Neuronal stem cell (in vitro differentiated cells): ENCODE measurements at regions not wholly inside any gene's neighbourhood (a gene's known extent, or its start where the extent isn't known, plus 50 kb on each side); places are given as distances from the start of the nearest gene placed in this dataset.

Experiments
- DNase-seq: peaks from one replicate; pipeline ENCODE4 v3.0.0-alpha.2; 2013; ENCODE audit warnings: low spot score
- H2AFZ ChIP-seq: one replicate; pipeline ENCODE4 v1.6.1; 2013; ENCODE audit warnings: mild to moderate bottlenecking, low read length, inconsistent platforms
- H2AK5ac ChIP-seq: 2 replicates; pipeline ENCODE4 v1.6.1; 2013; ENCODE audit warnings: low read depth, mild to moderate bottlenecking, inconsistent platforms, low read length, moderate library complexity, mixed read lengths
- H2BK120ac ChIP-seq: 2 replicates; pipeline ENCODE4 v1.6.1; 2013; ENCODE audit warnings: low read depth, mild to moderate bottlenecking, inconsistent platforms, low read length, moderate library complexity, mixed read lengths
- H2BK12ac ChIP-seq: one replicate; pipeline ENCODE4 v1.6.1; 2013; ENCODE audit warnings: low read length, inconsistent platforms
- H2BK15ac ChIP-seq: 2 replicates; pipeline ENCODE4 v1.6.1; 2013; ENCODE audit warnings: mild to moderate bottlenecking, low read length, inconsistent platforms, mixed read lengths
- H2BK5ac ChIP-seq: one replicate; pipeline ENCODE4 v1.6.1; 2013; ENCODE audit warnings: inconsistent platforms, mild to moderate bottlenecking, low read length, moderate library complexity
- H3K14ac ChIP-seq: one replicate; pipeline ENCODE4 v1.6.1; 2013; ENCODE audit warnings: low read length, inconsistent platforms
- H3K18ac ChIP-seq: 2 replicates; pipeline ENCODE4 v1.6.1; 2013; ENCODE audit warnings: low read length, inconsistent platforms
- H3K23ac ChIP-seq: 2 replicates; pipeline ENCODE4 v1.6.1; 2013; ENCODE audit warnings: low read depth, mild to moderate bottlenecking, mixed read lengths, low read length, inconsistent platforms; ENCODE audit not compliant: poor library complexity
- H3K27ac ChIP-seq: replicated peaks from 3 replicates; pipeline ENCODE4 v1.5.1; 2013; ENCODE audit warnings: low read length, inconsistent platforms
- H3K27me3 ChIP-seq, 3 experiments: 2 replicates each; pipeline ENCODE4 v1.6.1; 2013; ENCODE audit warnings: low read length in 3 of 3, mild to moderate bottlenecking in 2 of 3, inconsistent platforms in 1 of 3, low read depth in 1 of 3, mixed read lengths in 1 of 3, moderate library complexity in 1 of 3; ENCODE audit not compliant: control insufficient read depth in 3 of 3, insufficient read depth in 3 of 3
- H3K36me3 ChIP-seq, 2 donors: replicated peaks in 1 of 2; 2 replicates each; pipeline ENCODE4 v1.6.1; 2013; ENCODE audit warnings: low read length in 2 of 2; ENCODE audit not compliant: control insufficient read depth in 2 of 2, insufficient read depth in 2 of 2
- H3K4ac ChIP-seq: 2 replicates; pipeline ENCODE4 v1.6.1; 2013; ENCODE audit warnings: inconsistent platforms, mild to moderate bottlenecking, low read length, moderate library complexity
- H3K4me1 ChIP-seq, 2 donors: 1 replicate in 1 of 2; 2 replicates in 1 of 2; pipeline ENCODE4 v1.6.1; 2013; ENCODE audit warnings: low read length in 2 of 2, low read depth in 1 of 2; ENCODE audit not compliant: control insufficient read depth in 2 of 2, insufficient read depth in 1 of 2
- H3K4me2 ChIP-seq: one replicate; pipeline ENCODE4 v1.6.1; 2013; ENCODE audit warnings: mild to moderate bottlenecking, low read length, inconsistent platforms; ENCODE audit not compliant: insufficient read depth, poor library complexity, severe bottlenecking
- H3K4me3 ChIP-seq, 2 donors: 2 replicates each; pipeline ENCODE4 v1.5.1; 2013; ENCODE audit warnings: low read length in 2 of 2, mild to moderate bottlenecking in 2 of 2, inconsistent platforms in 1 of 2, moderate library complexity in 1 of 2
- H3K79me1 ChIP-seq: one replicate; pipeline ENCODE4 v1.6.1; 2013; ENCODE audit warnings: low read depth, mild to moderate bottlenecking, inconsistent platforms, low read length, moderate library complexity
- H3K9ac ChIP-seq: one replicate; pipeline ENCODE4 v1.6.1; 2013; ENCODE audit warnings: mild to moderate bottlenecking, low read depth, low read length, inconsistent platforms; ENCODE audit not compliant: poor library complexity
- H3K9me3 ChIP-seq, 2 donors: replicated peaks in 1 of 2; 2 replicates each; pipeline versions ENCODE3 to v1.6.1; 2013; ENCODE audit warnings: low read length in 2 of 2, mild to moderate bottlenecking in 2 of 2, inconsistent platforms in 1 of 2, low read depth in 1 of 2, mixed read lengths in 1 of 2, moderate library complexity in 1 of 2; ENCODE audit not compliant: control insufficient read depth in 2 of 2, insufficient read depth in 1 of 2
- H4K8ac ChIP-seq: one replicate; pipeline ENCODE4 v1.6.1; 2013; ENCODE audit warnings: low read depth, mild to moderate bottlenecking, inconsistent platforms, low read length, moderate library complexity
- H4K91ac ChIP-seq: one replicate; pipeline ENCODE4 v1.6.1; 2013; ENCODE audit warnings: low read length, low read depth, mild to moderate bottlenecking, inconsistent platforms; ENCODE audit not compliant: poor library complexity
- WGBS, 2 donors: extraction: QIAGEN DNeasy Blood & Tissue Kit; methylation state at CpG; one replicate each; pipeline ENCODE4 v1.1.7; 2013; ENCODE audit warnings: missing lambda C conversion rate in 2 of 2, mixed read lengths in 1 of 2; ENCODE audit not compliant: insufficient read length in 2 of 2, insufficient replicate concordance in 1 of 2; ENCODE audit errors: extremely low coverage in 2 of 2; 5-methylcytosine and 5-hydroxymethylcytosine counted together

- Histone ChIP-seq H2BK120ac (no peak overlapping the region), H3K79me1 (no peaks in the 10 kb centered on the region), H3K36me3 (no peaks in the 10 kb centered on the region), H3K27ac (no peak overlapping the region), H2BK5ac (no peak overlapping the region), H3K4ac (no peak overlapping the region), H3K9me3 (no peaks in the 10 kb centered on the region), H3K4me3 (no peak overlapping the region), H3K27me3 (no peaks in the 10 kb centered on the region), H2BK12ac (no peak overlapping the region), H4K91ac (no peak overlapping the region), H3K18ac (no peak overlapping the region), H2AFZ (no peak overlapping the region), H3K14ac (no peak overlapping the region), H2AK5ac (no peak overlapping the region), H3K4me2 (no peak overlapping the region), H4K8ac (no peak overlapping the region), H3K4me1 (no peaks in the 10 kb centered on the region), H2BK15ac (no peak overlapping the region), H3K9ac (no peak overlapping the region), H3K23ac (no peak overlapping the region)
- no peak for DNase-seq
Measured at GRCh38 chr4:114280645-114281044, 301.2 kb upstream of the ARSJ start.

- H2AFZ ChIP-seq: no peak overlapping the region
- H3K27ac ChIP-seq: no peak overlapping the region
- H3K9ac ChIP-seq: no peak overlapping the region
- no CpG with 5 or more reads among the region's 6 CpGs for WGBS, 2 donors
- no peaks in the 10 kb centered on the region for H3K4me1 ChIP-seq
- DNase-seq: no peak
- H3K14ac ChIP-seq: no peak overlapping the region
- no peaks in the 10 kb centered on the region for H3K79me1 ChIP-seq
- no peak overlapping the region for H2AK5ac ChIP-seq
- no peak overlapping the region for H4K91ac ChIP-seq
- H3K9me3 ChIP-seq: no peaks in the 10 kb centered on the region
- no peaks in the 10 kb centered on the region for H3K27me3 ChIP-seq
- no peak overlapping the region for H4K8ac ChIP-seq
- no peak overlapping the region for H2BK12ac ChIP-seq
- H2BK15ac ChIP-seq: no peak overlapping the region
- H3K4me3 ChIP-seq: no peak overlapping the region
- H3K4me2 ChIP-seq: no peak overlapping the region
- no peak overlapping the region for H3K23ac ChIP-seq
- H3K18ac ChIP-seq: no peak overlapping the region
- no peaks in the 10 kb centered on the region for H3K36me3 ChIP-seq
- H2BK5ac ChIP-seq: no peak overlapping the region
- no peak overlapping the region for H3K4ac ChIP-seq
- H2BK120ac ChIP-seq: no peak overlapping the region
Measured at GRCh38 chr4:114281164-114281960, 301.9 kb upstream of the ARSJ start.

- peak overlapping the region; percentile 29 for H2AFZ ChIP-seq
- H3K4me1 ChIP-seq: no peaks in the 10 kb centered on the region
- no peak overlapping the region for H3K4me3 ChIP-seq
- no peak overlapping the region for H3K4ac ChIP-seq
- H2BK120ac ChIP-seq: no peak overlapping the region
- no peak overlapping the region for H3K18ac ChIP-seq
- no peaks in the 10 kb centered on the region for H3K27me3 ChIP-seq
- H2BK5ac ChIP-seq: no peak overlapping the region
- no peak overlapping the region for H3K27ac ChIP-seq
- no peaks in the 10 kb centered on the region for H3K79me1 ChIP-seq
- no peak overlapping the region for H2AK5ac ChIP-seq
- DNase-seq: no peak
- H3K9me3 ChIP-seq: no peaks in the 10 kb centered on the region
- no peak overlapping the region for H3K9ac ChIP-seq
- H3K23ac ChIP-seq: no peak overlapping the region
- H4K8ac ChIP-seq: no peak overlapping the region
- no peak overlapping the region for H3K4me2 ChIP-seq
- no CpG with 5 or more reads among the region's 1 CpG for WGBS, 2 donors
- no peaks in the 10 kb centered on the region for H3K36me3 ChIP-seq
- H4K91ac ChIP-seq: no peak overlapping the region
- H2BK12ac ChIP-seq: no peak overlapping the region
- H2BK15ac ChIP-seq: no peak overlapping the region
- H3K14ac ChIP-seq: no peak overlapping the region
Measured at GRCh38 chr4:114282937-114283336, 303.5 kb upstream of the ARSJ start.

GRCh38 chr4:114284629-114285028 lies 305.2 kb upstream of the ARSJ start:
- no peak overlapping the region for H2BK120ac ChIP-seq
- no peak overlapping the region for H4K91ac ChIP-seq
- H3K79me1 ChIP-seq: no peaks in the 10 kb centered on the region
- no peaks in the 10 kb centered on the region for H3K4me1 ChIP-seq
- H3K9ac ChIP-seq: no peak overlapping the region
- no CpG with 5 or more reads among the region's 1 CpG for WGBS, 2 donors
- no peak overlapping the region for H3K4ac ChIP-seq
- no peak overlapping the region for H3K4me3 ChIP-seq
- no peak overlapping the region for H3K18ac ChIP-seq
- H3K4me2 ChIP-seq: no peak overlapping the region
- H2BK5ac ChIP-seq: no peak overlapping the region
- H3K14ac ChIP-seq: no peak overlapping the region
- DNase-seq: no peak
- H2BK12ac ChIP-seq: no peak overlapping the region
- H2BK15ac ChIP-seq: no peak overlapping the region
- no peak overlapping the region for H2AFZ ChIP-seq
- no peak overlapping the region for H2AK5ac ChIP-seq
- no peak overlapping the region for H3K23ac ChIP-seq
- no peak overlapping the region for H4K8ac ChIP-seq
- H3K9me3 ChIP-seq: no peaks in the 10 kb centered on the region
- no peaks in the 10 kb centered on the region for H3K36me3 ChIP-seq
- no peak overlapping the region for H3K27ac ChIP-seq
- no peaks in the 10 kb centered on the region for H3K27me3 ChIP-seq
